NCI-H526 (cell line): ENCODE measurements at regions not wholly inside any gene's neighbourhood (a gene's known extent, or its start where the extent isn't known, plus 50 kb on each side); places are given as distances from the start of the nearest gene placed in this dataset.

Experiments
- DNase-seq, 2 experiments: peaks; one replicate each; lab custom pipeline; 2025; lab: John Stamatoyannopoulos, UW

DNA sequence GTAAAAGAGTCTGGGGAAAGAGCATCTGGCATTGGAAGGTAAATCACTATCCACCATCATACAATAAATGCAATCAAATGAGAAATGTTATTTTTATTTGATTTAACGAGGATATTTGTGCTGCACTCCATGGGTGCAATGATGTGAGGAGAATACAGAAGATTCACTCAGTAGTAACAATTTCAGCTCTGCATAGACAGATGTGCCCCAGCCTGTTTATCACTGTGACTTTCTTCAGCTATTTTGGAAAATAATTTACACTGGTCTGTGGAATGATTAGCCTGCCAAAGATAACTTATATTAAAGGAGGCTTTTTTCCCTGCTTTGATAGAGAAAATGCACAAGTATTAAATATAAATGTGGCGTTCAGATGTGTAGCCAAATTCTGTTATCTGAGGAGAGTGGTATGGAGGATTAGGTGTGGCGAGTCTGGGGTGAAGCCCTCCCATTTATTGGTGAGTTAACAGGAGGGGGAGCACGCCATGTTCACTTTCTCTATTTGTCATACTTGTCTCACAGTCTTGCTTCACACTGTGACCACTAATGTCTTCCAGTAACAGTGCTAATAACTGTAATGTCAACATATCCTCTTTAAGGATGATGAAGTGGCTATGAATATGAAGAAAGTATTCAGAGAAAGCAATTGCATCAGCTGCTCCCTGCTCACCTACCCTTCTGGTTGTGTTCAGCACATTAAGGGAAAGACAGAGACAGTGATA lies 645.6 kb downstream of the MMUT start:
- no peak for DNase-seq

GRCh38 chr6:48814957-48815356 lies 648.1 kb downstream of the MMUT start:
- DNase-seq, result no peak

- no peak for DNase-seq
These were observed 649.2 kb downstream of the MMUT start for GRCh38 chr6:48813836-48814235.

- no peak for DNase-seq
These were observed 653.4 kb downstream of the MMUT start for GRCh38 chr6:48809700-48810099.

- peak in 1 of 2 experiments; percentile 4 for DNase-seq
These were observed 653.8 kb downstream of the MMUT start for GRCh38 chr6:48809245-48809644.

DNA sequence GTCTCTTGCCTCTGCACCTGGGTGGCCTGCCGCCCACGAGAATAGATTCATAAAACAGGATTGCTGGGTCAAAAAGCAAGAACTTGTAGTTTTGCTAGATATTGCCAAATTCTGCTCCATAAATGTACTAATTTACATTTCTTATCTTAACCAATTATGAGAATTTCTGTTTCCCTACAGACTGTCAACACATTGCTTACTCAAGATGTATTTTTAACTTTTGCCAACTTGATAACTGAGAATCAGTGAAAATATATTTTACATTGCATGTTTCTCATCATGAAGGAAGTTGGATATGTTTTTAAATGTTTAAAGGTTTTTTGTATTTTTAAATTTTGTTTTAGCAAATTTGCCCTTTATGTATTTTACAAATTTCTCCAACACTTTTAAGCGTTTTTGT lies 664.8 kb downstream of the MMUT start:
- no peak for DNase-seq

DNA sequence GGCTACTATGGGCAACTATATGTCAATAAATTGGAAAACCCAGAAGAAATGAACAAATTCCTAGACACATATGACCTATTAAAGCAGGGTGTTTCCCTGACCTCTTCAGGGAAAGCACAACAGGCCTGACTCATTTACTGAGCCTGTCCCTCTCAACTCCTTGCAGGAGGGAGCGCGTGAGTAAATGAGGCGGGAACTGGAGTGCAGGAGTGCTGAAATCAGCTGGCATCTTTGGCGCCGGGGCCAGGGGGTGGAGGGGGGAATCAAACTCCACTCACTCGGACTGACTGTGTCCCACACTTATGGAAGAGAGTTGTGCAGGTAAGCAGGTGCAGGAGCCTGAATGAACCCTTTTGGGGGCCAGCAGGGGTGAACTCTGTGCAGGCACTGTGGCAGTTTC lies 671.2 kb upstream of the PTCHD4 start:
- DNase-seq, result no peak

GRCh38 chr6:48777411-48777810 lies 666.4 kb upstream of the PTCHD4 start:
- DNase-seq, result no peak

- DNase-seq, result no peak
These were observed 664.2 kb upstream of the PTCHD4 start for GRCh38 chr6:48775157-48775556.

- no peak for DNase-seq
These were observed 663.3 kb upstream of the PTCHD4 start for GRCh38 chr6:48774276-48774675.

GRCh38 chr6:48766349-48766748 lies 655.4 kb upstream of the PTCHD4 start:
- no peak for DNase-seq

- DNase-seq, result peak; percentile 49 to 79
These were observed 654.5 kb upstream of the PTCHD4 start for GRCh38 chr6:48765352-48765961.

GRCh38 chr6:48764286-48765044 lies 653.5 kb upstream of the PTCHD4 start:
- no peak for DNase-seq

DNA sequence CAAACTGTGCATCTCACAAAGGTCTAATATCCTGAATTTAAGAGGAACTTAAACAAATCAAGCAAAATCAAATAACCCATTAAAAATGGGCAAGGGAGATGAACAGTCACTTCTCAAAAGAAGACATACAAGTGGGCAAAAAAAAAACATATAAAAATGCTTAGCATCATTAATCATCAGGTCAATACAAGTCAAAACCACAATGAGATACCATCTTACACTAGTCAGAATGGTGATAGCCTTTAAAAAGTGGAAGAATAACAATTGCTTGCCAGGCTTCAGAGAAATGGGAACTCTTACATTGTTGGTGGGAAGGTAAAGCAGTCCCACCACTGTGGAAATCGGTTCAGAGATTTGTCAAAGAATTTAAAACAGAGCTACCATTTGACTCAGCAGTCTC lies 646.7 kb upstream of the PTCHD4 start:
- DNase-seq, result no peak

DNA sequence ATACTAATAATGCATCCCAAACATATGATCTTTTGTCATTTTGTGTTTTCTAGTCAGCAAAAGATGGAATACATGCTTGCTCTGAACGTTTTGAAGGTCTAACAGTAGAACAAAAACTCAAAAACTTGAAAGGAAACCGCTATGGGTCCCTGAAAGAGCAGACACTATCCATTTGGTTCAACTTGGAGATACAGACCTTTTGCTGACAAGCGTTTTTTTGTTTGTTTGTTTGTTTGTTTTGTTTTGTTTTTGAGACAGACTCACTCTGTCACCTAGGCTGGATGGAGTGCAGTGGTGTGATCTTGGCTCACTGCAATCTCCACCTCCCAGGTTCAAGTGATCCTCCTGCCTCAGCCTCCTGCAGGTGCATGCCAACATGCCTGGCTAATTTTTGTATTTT lies 644.3 kb upstream of the PTCHD4 start:
- DNase-seq, result no peak

GRCh38 chr6:48754641-48755040 lies 643.6 kb upstream of the PTCHD4 start:
- DNase-seq, result no peak

GRCh38 chr6:48750861-48751260 lies 639.9 kb upstream of the PTCHD4 start:
- no peak for DNase-seq

- DNase-seq, result no peak
These were observed 636.5 kb upstream of the PTCHD4 start for GRCh38 chr6:48747471-48747870.

GRCh38 chr6:48747040-48747439 lies 636.0 kb upstream of the PTCHD4 start:
- DNase-seq, result no peak

- DNase-seq, result no peak
These were observed 634.0 kb upstream of the PTCHD4 start for GRCh38 chr6:48744948-48745347.

GRCh38 chr6:48743738-48744137 lies 632.7 kb upstream of the PTCHD4 start:
- DNase-seq, result no peak

DNA sequence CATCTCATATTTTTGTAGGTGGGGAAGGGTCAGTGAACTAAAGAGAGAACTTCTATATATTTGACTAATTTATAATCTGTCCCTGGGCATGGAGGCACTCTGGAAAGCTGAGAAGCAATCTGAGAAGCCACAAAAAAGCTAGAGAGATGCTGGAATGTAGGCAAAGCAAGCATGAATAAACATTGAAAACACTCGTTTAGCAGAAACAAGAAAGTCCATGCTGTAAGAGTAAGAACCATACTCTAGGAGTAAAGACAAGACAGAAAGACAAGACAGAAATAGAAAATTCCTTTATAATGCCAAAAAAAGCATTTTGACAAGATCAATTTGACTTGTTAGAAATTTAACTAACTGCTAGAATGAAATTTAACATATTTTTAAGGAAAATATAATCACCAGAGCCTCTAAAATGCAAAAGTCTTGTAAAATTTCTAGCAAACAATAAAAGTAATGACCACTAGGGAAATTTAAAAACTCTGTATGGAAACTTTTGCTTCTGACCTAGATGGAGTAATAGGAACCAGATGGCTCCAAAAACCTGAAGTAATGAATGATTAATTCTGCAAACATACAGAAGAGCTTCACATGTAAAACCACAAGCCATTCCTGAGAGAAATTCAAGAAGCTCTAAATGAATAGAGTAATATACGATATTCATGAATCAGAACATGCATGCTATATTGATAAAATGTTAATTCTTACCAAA lies 625.7 kb upstream of the PTCHD4 start:
- no peak for DNase-seq

GRCh38 chr6:48735846-48736245 lies 624.8 kb upstream of the PTCHD4 start:
- no peak for DNase-seq
